MM.1S (cell line): ENCODE measurements at regions not wholly inside any gene's neighbourhood (a gene's known extent, or its start where the extent isn't known, plus 50 kb on each side); places are given as distances from the start of the nearest gene placed in this dataset.

Experiments used
- CTCF ChIP-seq: fragments of 300-600 bp; sonication (generic); IDR thresholded peaks from 2 replicates; pipeline ENCODE4 v1.5.1; 2016; ENCODE audit warnings: antibody characterized with exemption, low read length, mixed read lengths
- EZH2 ChIP-seq: fragments of 300-600 bp; sonication (generic); optimal IDR thresholded peaks from 2 replicates; pipeline ENCODE3; 2017; ENCODE audit warnings: low read depth, mild to moderate bottlenecking, antibody characterized with exemption, low read length, mixed read lengths

- TF ChIP-seq CTCF: no peak
- TF ChIP-seq EZH2: no peak
Measured at GRCh38 chr2:172308253-172308935, 119.0 kb upstream of the ITGA6 start.
